GM21576 (cell line): ENCODE measurements at regions not wholly inside any gene's neighbourhood (a gene's known extent, or its start where the extent isn't known, plus 50 kb on each side); places are given as distances from the start of the nearest gene placed in this dataset.

ENCODE experiments used
- ATAC-seq: cut with Tn5 transposase; IDR thresholded peaks from one replicate; pipeline ENCODE4 v1.9.1; 2021; ENCODE audit warnings: mild to moderate bottlenecking, moderate library complexity; ENCODE audit not compliant: unreplicated experiment

- no peak for ATAC-seq
These were observed 128.1 kb upstream of the MIS18BP1 start for GRCh38 chr14:45381091-45381490.

- no peak for ATAC-seq
These were observed 124.2 kb upstream of the MIS18BP1 start for GRCh38 chr14:45377166-45377565.

GRCh38 chr14:45373877-45374276, 120.9 kb upstream of the MIS18BP1 start:
- no peak for ATAC-seq

DNA sequence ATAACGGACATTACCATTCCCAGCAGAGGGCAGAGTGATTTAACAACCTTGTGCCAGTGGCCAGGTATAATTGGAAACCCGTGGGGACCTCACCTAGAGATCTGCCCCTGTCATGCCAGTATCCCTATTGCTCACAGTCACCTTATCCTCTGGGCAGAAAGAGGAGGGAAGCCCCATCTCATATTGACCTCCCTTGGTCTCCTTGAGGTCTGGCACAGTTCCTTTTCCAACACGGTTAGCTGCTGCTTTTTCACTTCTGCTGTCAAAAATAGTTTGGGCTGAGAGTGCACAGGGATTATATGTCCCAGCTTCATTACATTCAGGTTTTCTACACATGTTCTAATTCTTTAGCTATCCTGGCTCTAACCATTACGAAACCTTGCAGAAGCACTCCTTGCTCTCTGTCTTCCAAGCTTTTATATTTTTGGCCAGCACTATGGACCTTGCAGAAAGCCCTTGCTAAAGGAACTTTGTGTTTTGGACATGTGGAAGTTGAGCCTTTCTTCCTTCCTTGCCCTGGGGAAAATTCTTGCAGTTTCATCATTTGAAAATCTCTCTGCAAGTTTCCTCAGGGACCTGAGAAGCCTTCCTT, 111.7 kb upstream of the MIS18BP1 start:
- ATAC-seq = no peak

DNA sequence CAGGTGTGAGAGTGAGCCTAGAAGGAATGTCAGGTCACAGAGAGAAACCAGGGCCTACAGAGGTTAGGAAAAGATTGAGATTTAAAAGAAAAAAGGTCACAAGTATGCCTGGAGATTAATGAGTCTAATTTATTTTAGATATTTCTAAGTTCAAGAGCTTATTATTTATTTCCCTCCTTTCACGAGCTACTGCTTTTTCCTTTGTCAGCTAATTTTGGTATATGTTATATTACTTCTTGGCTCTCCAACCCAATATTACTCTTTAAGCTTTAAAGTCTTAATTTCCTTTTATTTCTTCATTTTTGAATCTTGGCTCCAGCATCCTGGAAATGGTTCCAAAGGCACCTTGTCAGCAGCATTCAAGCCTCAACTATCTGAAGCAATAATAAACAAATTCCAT, 109.5 kb upstream of the MIS18BP1 start:
- no peak for ATAC-seq

GRCh38 chr14:45361727-45362126, 108.7 kb upstream of the MIS18BP1 start:
- no peak for ATAC-seq

DNA sequence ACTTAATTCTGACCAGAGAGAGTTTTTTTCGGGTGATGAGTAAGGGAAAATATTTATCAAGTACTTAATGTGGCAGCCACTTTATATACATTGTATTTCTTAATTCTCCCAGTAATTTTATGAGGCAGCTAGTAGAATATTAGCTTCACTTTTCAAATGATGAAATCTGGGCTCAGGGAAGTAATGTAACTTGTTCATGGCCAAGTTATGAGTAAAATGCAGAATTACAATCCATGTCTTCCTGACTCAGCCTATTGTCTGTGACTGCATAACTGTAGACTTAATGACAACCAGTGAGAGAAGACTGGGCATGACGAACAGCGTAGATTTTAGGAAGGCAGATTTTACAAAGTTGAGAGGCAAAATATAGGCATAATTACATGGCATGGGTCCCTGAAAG, 106.7 kb upstream of the MIS18BP1 start:
- ATAC-seq = no peak

DNA sequence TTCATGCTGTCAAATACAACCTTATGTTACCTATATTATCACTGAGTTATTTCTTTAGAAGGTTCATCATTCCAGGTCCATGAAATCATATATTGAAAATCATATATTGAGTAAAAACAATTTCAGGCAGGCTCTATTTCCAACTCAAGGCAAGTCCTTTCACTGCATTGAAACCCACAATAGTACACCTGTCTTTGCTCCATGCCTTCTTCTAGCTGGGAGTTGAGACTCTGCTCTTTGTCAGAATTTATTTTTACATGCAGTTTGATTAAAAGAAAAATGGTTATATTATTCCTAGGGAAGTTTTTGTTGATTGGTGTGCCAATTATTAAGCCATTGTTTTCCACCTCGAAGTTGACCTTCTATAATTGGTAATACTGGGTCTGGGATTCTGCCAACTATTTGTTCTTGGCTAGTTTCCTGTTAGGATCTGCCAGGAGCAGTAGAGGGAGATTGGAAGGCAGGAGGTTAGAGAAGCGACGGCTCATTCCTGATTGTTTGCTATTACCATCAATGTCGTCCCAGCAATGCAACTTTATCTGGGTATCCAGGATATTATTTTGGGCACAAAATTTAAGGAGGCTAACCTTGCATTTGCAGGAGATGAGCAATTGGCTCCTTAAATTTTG, 79.5 kb upstream of the MIS18BP1 start:
- no peak for ATAC-seq

GRCh38 chr14:45308745-45309397, 55.9 kb upstream of the MIS18BP1 start:
- ATAC-seq = no peak
